GM19099 (cell line): ENCODE measurements at regions not wholly inside any gene's neighbourhood (a gene's known extent, or its start where the extent isn't known, plus 50 kb on each side); places are given as distances from the start of the nearest gene placed in this dataset.

Experiments used
- POLR2A ChIP-seq: IDR thresholded peaks from 3 replicates; pipeline ENCODE4 v1.6.1; 2011; ENCODE audit warnings: low read depth; ENCODE audit not compliant: insufficient read length; ENCODE audit errors: extremely low read depth

DNA sequence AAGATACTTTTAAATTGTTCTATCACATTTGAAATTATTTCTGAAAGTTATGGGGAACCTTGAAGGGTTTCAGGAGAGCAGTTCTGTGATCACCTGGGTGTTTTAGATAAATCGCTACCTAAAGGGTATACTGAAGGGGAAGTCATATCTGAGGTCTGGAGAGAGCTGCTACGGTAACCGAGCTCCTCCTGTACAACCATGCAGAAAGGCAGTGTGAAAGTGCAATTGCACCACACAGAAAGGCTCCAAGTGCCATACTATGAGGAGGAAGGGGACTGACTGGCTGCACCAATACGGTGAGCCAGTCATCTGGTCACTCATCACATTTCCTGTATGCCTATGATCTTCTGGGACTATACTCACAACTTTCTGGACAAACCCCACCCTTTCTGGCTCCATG lies 241.4 kb upstream of the SLC24A2 start:
- no peak for TF ChIP-seq POLR2A

DNA sequence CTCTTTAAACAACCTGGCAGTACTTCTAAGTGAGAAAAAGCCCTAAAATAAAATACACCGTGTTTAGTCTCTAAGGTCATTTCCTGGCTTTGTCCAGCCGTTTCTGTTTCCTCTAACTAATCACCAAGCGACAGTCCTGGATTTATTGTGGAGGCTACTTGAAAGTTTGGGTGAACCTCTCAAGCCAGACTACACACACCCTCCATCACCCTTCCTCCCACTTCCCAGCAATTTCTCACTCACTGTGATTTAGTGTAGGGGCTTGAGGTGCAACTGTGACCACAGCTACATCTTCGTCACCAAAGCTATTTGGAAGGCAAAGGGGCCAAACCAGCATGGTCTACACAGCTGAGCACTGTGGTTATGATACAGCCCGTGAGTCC lies 240.0 kb upstream of the SLC24A2 start:
- TF ChIP-seq POLR2A, result no peak

DNA sequence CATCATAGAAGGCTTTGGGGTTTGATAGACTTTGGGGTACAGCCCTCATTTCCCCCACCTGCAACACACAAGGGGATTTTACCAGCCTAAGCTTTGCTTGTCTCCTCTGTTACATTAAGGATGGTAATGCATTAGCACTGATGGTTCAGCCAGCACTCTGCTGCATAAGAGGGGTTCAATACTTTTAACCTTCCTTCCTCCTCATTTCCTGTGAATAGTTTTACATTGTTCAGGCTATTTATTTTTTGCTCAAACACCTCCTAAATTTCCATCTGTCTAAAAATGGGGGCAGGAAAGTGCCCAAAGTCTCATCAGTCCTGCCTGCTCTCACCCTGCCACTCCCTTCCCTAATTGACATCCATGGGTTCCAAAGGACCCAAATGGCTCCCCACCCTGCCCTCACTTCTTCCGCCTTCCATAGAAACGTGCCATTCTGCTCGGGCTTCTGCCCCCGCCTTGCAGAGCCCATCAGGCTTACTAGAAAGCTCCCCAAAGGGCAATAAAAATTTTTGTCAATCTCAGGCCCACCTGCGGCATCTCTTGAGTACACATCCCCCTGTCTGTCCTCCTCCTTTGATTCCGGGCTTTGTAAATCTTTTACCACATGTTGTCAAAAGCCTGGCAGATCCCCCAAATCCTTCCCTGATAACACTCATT lies 239.5 kb upstream of the SLC24A2 start:
- TF ChIP-seq POLR2A, result no peak

DNA sequence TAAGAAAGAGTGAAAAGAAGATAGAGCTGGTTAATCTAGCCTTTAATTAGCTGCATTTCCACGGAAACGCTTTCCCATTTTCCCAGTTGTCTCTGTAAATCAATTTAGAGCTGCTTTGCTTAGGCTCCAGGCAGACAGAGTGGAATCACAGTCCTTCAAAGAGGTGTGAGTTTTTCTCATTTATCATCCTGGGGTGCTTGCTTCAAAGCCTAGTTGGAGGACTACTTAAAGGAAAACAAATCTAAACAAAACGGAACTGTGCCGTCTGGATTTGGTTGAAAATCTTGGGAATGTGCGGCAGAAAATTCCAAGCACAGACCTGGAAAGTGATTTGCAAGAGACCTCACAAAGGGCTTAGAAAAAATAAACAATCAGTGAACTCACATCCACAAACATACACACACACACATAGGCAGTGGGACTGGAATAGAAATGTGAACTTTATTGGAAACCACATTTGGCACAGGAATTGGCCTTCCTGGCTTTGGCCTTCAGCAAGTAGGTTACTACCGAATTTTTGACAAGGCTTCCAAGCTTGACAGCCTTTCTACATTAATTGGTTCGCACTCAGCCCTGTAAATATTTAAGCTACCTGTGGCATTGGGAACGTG lies 235.2 kb upstream of the SLC24A2 start:
- no peak for TF ChIP-seq POLR2A

DNA sequence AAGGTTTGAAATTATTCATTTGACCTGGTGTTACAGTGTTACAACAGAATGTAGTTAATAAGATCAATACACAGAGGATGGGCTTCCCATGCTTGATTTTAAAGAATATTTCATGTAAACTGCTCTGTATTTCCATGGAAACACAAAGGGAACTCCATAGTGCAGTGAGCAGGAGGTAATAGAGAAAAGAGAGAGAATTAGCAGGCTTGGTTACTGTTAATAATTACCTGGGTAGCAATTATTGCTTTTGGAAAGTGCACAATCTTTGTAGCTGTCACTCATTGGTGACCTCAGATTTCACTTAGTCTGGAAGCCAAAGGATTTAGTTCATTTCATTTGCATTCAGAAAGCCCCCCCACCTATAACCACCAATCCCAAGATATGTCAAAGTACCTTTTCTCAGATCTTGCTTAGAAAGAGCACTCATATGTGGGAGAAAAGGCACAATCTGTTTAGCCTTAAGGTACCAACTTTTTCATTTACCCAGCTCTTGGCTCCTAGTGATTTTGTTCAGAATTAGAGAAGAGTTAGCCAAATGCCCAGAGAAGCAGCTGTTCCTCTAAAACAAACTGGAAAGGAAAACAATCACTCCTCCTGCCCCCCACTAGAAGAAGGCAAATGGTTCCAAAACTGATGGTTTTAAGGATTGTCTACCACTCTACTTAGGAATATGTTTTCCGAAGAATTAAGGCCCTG lies 234.5 kb upstream of the SLC24A2 start:
- TF ChIP-seq POLR2A, result no peak

DNA sequence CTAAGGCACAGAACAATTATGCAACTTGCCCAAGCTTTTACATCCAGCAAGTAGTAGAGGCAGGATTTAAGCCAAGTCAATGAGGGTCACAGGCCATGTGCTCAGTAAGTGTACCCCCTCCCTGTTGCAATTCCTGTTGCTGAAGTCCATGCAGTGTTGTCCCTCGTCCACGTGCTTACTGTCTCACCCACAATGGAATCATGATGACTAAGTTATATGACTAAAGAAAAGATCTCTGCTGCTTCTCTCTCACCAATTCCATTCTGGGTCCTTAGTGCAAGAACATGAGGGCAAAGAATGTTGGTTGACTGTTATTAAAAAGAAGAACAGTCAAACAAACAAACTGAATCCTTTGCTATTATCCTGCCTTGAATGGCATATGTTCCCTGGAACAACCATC lies 233.6 kb upstream of the SLC24A2 start:
- no peak for TF ChIP-seq POLR2A

DNA sequence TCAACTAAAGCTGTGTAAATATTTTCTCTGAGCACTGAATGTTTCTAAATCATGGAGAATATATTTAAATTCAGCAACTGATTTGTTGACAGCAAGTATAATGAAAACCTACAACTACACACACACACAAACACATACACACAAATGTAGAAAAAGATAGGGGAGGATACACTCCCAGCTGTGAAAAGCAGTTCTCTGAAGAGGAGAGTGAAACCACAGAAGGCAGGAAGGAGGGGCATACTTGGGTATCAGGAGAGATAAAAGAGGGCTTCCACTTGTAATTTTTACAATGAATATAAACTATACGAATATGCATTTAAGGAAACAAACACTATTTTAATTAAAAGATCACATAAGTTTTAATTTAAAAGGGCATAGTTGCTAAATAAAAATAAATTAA lies 227.8 kb upstream of the SLC24A2 start:
- no peak for TF ChIP-seq POLR2A

DNA sequence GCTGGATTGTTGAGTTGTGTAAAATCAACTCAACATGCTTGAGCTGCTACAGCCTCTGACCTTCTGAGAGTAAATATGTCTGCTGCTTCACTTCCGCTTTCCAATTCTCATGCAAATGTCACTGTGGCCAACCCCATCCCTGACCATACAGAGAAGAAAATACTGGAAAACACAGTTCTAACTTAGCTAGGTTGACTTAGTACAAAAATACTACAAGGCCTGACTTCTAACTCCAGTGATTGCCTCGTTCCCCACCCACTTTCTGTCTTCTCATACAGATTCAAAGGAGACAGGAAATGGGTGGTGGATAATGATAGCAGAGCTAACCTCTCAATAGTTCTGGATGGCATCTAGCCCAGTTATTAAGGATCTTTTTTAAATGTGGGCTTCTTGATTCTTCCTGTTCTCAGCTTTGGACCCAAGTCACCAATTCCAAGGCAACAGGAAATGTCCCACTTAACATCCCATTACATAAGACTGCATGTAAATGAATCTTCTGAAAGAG lies 226.6 kb upstream of the SLC24A2 start:
- TF ChIP-seq POLR2A, result no peak

DNA sequence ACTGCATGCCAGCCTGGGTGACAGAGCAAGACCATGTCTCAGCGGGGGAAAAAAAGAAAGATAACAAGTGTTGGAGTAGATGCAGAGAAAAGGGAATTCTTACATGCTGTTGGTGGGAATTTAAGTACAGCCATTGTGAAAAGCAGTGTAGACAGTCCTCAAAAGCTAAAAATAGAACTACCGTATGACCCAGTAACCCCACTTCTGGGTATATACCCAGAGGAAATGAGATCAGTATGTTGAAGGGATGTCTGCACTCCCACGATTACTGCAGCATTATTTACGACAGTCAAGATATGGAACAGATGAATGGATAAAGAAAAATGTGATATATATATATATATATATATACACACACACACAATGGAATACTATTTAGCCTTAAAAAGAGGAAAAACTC lies 225.3 kb upstream of the SLC24A2 start:
- no peak for TF ChIP-seq POLR2A

DNA sequence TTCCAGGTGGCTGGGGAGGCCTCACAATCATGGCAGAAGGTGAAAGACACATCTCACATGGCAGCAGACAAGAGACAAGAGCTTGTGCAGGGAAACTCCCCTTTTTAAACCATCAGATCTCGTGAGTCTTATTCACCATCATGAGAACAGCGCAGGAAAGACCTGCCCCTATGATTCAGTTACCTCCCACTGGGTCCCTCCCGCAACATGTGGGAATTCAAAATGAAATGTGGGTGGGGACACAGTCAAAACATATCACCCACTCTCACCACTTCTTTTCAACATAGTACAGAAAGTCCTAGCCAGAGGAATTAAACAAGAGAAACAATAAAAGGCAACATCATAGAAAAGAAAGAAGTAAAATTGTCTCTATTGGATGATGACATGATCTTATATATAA lies 223.4 kb upstream of the SLC24A2 start:
- TF ChIP-seq POLR2A, result no peak

DNA sequence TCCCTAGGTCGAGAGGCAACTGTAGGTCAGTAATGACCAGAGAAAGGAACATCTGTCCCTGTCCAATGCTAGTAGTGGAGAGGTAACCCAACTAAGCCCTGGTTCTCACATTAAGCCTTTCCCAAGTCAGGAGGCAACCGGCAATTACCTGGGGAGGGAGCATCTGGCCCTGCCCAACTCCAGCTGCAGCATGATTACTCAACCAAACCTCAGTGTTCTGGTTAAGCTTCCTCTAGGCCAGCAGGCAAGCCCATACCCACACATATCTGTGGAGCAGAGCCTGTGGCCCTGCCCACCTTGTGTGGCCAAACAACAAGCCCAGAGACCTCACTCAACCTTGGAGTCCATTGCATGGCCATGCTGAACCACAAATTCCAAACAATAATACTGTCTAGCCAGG lies 220.8 kb upstream of the SLC24A2 start:
- no peak for TF ChIP-seq POLR2A

DNA sequence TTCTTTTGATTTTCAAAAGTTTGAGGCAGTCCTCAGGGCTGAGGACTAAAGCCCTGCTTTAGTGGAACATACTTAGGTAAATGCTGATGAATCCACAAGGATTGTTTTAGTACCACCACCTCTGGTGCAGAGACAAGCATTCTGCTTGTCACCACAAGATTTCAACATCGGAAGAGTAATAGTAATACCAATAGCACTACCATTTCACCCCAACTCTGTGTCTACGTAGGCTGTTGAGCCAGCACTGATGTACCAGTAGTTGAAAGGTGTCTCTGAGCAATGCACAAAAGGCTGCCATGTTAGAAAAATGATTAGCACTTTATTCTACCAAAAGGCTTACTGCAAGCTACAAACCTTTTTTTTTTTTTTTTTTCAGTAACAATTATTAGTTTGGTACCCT lies 213.2 kb upstream of the SLC24A2 start:
- TF ChIP-seq POLR2A, result no peak

DNA sequence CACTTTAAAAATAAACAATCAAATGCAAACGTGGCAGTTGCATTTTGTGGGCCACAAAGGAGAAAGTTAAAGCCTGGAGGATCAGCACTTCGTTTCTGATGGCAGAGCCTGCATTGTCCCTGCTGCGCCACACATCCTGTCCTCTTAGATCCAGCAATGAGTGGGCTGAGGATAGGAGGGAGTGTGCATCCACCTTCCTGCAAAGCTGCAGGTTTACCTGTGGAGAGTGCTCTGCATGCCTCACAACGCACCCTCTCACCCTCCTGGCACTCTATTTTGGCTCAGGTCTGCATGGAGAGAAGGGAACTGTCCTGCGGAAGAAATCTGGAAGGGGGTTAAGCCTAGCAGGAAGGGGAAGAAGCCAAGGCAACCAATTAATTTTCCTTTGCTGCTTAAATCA lies 212.2 kb upstream of the SLC24A2 start:
- no peak for TF ChIP-seq POLR2A

DNA sequence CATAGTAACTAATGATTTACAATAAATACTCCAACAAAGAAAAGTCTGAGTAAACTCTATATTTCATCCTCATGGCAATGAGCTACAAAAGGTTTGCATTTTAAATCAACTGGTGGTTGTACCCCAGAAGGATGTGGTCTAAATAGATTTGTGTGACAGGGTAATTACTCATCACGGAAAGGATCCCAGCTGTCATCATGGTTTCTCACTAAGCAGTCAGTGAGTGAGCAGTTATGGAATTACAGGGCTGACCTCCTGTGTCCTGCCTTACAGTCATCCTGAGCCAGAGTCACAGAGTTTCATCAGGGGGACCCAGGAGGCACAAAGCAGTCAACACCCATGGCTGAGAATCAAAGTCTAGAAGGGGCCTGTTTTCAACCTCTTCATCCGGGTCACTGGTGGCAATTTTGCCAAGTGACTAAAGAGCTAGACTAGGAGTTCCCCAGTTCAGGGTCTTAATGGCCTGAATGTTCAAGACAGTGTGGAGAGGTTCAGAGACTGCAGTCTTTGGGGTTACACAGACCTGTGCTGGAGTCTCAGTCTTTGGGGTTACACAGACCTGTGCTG lies 210.7 kb upstream of the SLC24A2 start:
- TF ChIP-seq POLR2A, result peak; percentile 9

DNA sequence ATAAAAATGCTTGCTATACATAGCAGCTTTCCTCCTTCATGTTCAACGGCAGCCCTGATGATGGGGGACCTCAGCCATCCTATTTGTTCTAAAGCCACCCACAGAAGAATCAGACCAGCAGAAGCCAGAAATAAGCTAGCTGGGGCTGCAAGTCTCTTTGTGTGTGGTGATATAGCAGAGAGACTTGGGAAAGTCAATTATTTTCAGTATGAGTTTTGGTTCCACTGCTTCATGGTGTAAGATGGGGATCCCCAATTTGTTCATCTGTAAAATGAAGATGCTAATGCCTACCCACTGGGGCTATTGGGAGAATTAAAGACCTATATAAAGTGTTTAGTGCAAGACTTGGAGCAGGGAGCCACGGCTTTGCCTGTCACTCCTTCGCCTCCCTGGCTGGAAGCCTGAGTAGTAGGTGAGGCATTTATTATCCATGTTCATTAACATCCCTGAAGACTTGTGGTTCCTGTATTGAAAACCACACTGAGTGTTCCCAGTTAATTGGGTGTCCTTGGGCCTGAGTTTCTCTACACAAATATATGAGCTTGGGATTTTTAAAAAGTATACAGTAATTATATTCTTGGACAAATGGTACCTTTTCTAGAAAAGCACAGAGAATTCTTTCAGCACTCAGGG lies 210.1 kb upstream of the SLC24A2 start:
- no peak for TF ChIP-seq POLR2A
